ENCODE measurements at regions not wholly inside any gene's neighbourhood (a gene's known extent, or its start where the extent isn't known, plus 50 kb on each side); places are given as distances from the start of the nearest gene placed in this dataset.

DNA sequence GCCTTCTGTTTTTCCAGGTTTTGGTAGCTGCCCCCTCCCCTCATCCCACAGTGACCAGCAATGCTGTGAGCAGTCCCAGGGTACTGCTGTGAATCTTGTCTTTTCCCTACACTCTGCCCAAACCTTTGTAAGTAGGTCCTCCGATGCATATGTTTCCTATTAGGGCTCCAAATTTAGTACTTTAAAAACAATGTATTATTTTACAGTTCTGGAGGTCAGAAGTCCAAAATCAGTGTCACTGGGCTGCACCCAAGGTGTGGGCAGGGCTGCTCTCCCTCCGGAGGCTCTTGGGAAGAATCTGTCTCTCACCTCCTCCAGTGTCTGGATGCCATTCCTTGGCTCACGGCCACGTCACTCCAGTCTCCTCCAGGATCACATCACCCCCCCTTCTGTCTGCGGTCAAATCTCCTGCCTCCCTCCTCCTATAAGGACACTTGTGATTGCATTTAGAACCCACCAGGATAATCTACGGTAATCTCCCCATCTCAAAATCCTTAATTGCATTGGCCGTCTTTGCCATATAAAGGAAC, 208.5 kb downstream of the SH3BP4 start:
- Histone ChIP-seq H4K91ac (replicated peaks; ENCODE audit: insufficient read length, low read length) (no peak overlapping the region), H2BK5ac (ENCODE audit: low read depth, low read length) (no peak overlapping the region), H3K4me1 (replicated peaks in 1 of 4; ENCODE audit: control insufficient read depth in 3 of 4, insufficient read depth in 4 of 4, low read length in 3 of 4) (peaks cover 6 to 17% (median 10%) of the 10 kb centered on the region in 4 experiments), H4K20me1 (replicated peaks in 1 of 2; ENCODE audit: control insufficient read depth in 1 of 2, insufficient read depth in 2 of 2, low read length in 2 of 2) (no peaks in the 10 kb centered on the region), H2BK12ac (ENCODE audit: low read depth, low read length) (no peak overlapping the region), H3K27ac (ENCODE audit: low read depth, low read length) (no peak overlapping the region), H3K27me3 (replicated peaks in 1 of 4; ENCODE audit: control insufficient read depth in 3 of 4, extremely low read depth in 1 of 4, insufficient read depth in 3 of 4, low read length in 3 of 4) (peaks cover 0 to 3% (median 0%) of the 10 kb centered on the region in 4 experiments; a peak in 1 of 7 replicates), H3K4me3 (ENCODE audit: extremely low read depth in 1 of 4, insufficient read depth in 2 of 4, low read depth in 3 of 4, low read length in 4 of 4) (no peak overlapping the region), H3K79me1 (ENCODE audit: low read depth, low read length) (no peaks in the 10 kb centered on the region), H3K79me2 (ENCODE audit: control insufficient read depth in 1 of 2, insufficient read depth in 2 of 2, low read length in 2 of 2) (no peaks in the 10 kb centered on the region), H4K5ac (ENCODE audit: insufficient read length, low read depth, low read length) (no peak overlapping the region), H4K8ac (ENCODE audit: extremely low read depth, insufficient read depth, low read length) (no peak overlapping the region), H3K23ac (ENCODE audit: insufficient read length) (no peak overlapping the region), H3K36me3 (ENCODE audit: control insufficient read depth in 2 of 4, insufficient read depth in 4 of 4, low read length in 3 of 4) (no peaks in the 10 kb centered on the region), H3K4me2 (ENCODE audit: insufficient read depth in 1 of 2, low read depth in 2 of 2, low read length in 2 of 2) (no peak overlapping the region), H2BK120ac (replicated peaks; ENCODE audit: low read depth, low read length) (no peak overlapping the region), H3K18ac (ENCODE audit: extremely low read depth, low read length) (no peak overlapping the region), H3K56ac (replicated peaks; ENCODE audit: insufficient read length, low read depth, low read length) (no peak overlapping the region), H2AFZ (ENCODE audit: low read length) (no peak overlapping the region), H3K23me2 (ENCODE audit: low read depth, low read length) (no peaks in the 10 kb centered on the region), H2BK15ac (ENCODE audit: low read length) (no peak overlapping the region), H3K14ac (ENCODE audit: insufficient read length) (no peak overlapping the region), H2AK5ac (ENCODE audit: low read depth, low read length) (no peak overlapping the region), H2BK20ac (ENCODE audit: low read length) (no peak overlapping the region), H3K9me3 (ENCODE audit: insufficient read depth in 2 of 2, low read depth in 1 of 2, low read length in 1 of 2) (peaks cover 2 to 6% of the 10 kb centered on the region in 2 experiments; a peak in 1 of 4 replicates), H3K9ac (replicated peaks in 1 of 4; ENCODE audit: extremely low read depth in 1 of 4, low read depth in 3 of 4, low read length in 3 of 4) (no peak overlapping the region), H3K4ac (replicated peaks; ENCODE audit: insufficient read length, low read depth, low read length) (no peak overlapping the region)
- TF ChIP-seq HDAC6 (IDR thresholded peaks at IDR 0.05; ENCODE audit: low read depth, low read length): no peak
- no peak for TF ChIP-seq TAF7 (optimal IDR thresholded peaks at IDR 0.05; ENCODE audit: borderline replicate concordance, low read depth, low read length)
- no peak for TF ChIP-seq RFX5 (IDR thresholded peaks at IDR 0.05; ENCODE audit: borderline replicate concordance, low read depth, low read length)
- TF ChIP-seq CTBP2 (IDR thresholded peaks at IDR 0.05; ENCODE audit: borderline replicate concordance, insufficient read depth, insufficient read length, low read length): no peak
- TF ChIP-seq CREB1 (IDR thresholded peaks at IDR 0.05): no peak
- ChIA-PET CTCF (ENCODE audit: partially characterized antibody) (no interaction called here), POLR2A (ENCODE audit: partially characterized antibody) (no interaction called here)
- DNase-seq (ENCODE audit: low read depth in 1 of 2, low spot score in 2 of 2): no peak
- no peak for FAIRE-seq
- 81% methylated on average over 7 of the region's 7 CpGs; no CpG with 5 or more reads in 1 of the 2 experiments for WGBS, 2 experiments (ENCODE audit: extremely low coverage in 1 of 2, insufficient coverage in 1 of 2, insufficient read length in 1 of 2, insufficient replicate concordance in 2 of 2, low coverage in 1 of 2, low lambda C conversion rate in 2 of 2, missing lambda C conversion rate in 1 of 2)
